Non-pigmented ciliary epithelial cell (primary cell): ENCODE measurements at regions not wholly inside any gene's neighbourhood (a gene's known extent, or its start where the extent isn't known, plus 50 kb on each side); places are given as distances from the start of the nearest gene placed in this dataset.

Experiments used
- DNase-seq: peaks from one replicate; pipeline ENCODE4 v3.0.0-alpha.2; 2010; ENCODE audit warnings: low read depth

GRCh38 chr2:151156431-151156830 is 105.2 kb downstream of the RBM43 start:
- no peak for DNase-seq

GRCh38 chr2:151153601-151154000 is 108.1 kb downstream of the RBM43 start:
- no peak for DNase-seq

- no peak for DNase-seq
These were observed 111.0 kb downstream of the RBM43 start for GRCh38 chr2:151150331-151151320.

GRCh38 chr2:151138507-151138906 is 123.2 kb downstream of the RBM43 start:
- no peak for DNase-seq

- DNase-seq: no peak
These were observed 124.1 kb downstream of the RBM43 start for GRCh38 chr2:151137526-151137925.

GRCh38 chr2:151120011-151120410 is 141.7 kb downstream of the RBM43 start:
- no peak for DNase-seq

GRCh38 chr2:151119374-151119773 is 142.3 kb downstream of the RBM43 start:
- no peak for DNase-seq

- no peak for DNase-seq
These were observed 143.4 kb downstream of the RBM43 start for GRCh38 chr2:151118269-151118668.

GRCh38 chr2:151114874-151115273 is 146.8 kb downstream of the RBM43 start:
- no peak for DNase-seq

- DNase-seq: no peak
These were observed 148.3 kb downstream of the RBM43 start for GRCh38 chr2:151113318-151113717.

- peak; percentile 63 for DNase-seq
These were observed 149.9 kb downstream of the RBM43 start for GRCh38 chr2:151111599-151112278.

GRCh38 chr2:151106805-151107506 is 154.7 kb downstream of the RBM43 start:
- no peak for DNase-seq

- DNase-seq: no peak
These were observed 158.1 kb downstream of the RBM43 start for GRCh38 chr2:151103551-151103950.

- no peak for DNase-seq
These were observed 159.4 kb downstream of the RBM43 start for GRCh38 chr2:151102226-151102625.

- DNase-seq: no peak
These were observed 162.8 kb downstream of the RBM43 start for GRCh38 chr2:151098841-151099240.

- DNase-seq: no peak
These were observed 163.8 kb downstream of the RBM43 start for GRCh38 chr2:151097895-151098294.

- DNase-seq: no peak
These were observed 164.5 kb downstream of the RBM43 start for GRCh38 chr2:151097128-151097527.

GRCh38 chr2:151096235-151096634 is 165.4 kb downstream of the RBM43 start:
- DNase-seq: no peak

GRCh38 chr2:151095463-151095862 is 166.2 kb downstream of the RBM43 start:
- no peak for DNase-seq

GRCh38 chr2:151091583-151091982 is 170.1 kb downstream of the RBM43 start:
- DNase-seq: no peak

- no peak for DNase-seq
These were observed 174.3 kb downstream of the RBM43 start for GRCh38 chr2:151087377-151087776.

GRCh38 chr2:151085181-151085611 is 176.5 kb downstream of the RBM43 start:
- DNase-seq: no peak
